HG03097 (cell line): ENCODE measurements at regions not wholly inside any gene's neighbourhood (a gene's known extent, or its start where the extent isn't known, plus 50 kb on each side); places are given as distances from the start of the nearest gene placed in this dataset.
"Not testable (repeated sequence)": the region's sequence is repeated elsewhere in the genome, so short reads cannot be mapped to it uniquely, and the experiment has no call there.

Experiments used
- ATAC-seq: cut with Tn5 transposase; IDR thresholded peaks from one replicate; pipeline ENCODE4 v1.9.1; 2021; ENCODE audit not compliant: unreplicated experiment, low FRiP score

GRCh38 chr16:29175411-29176153 is 190.7 kb downstream of the LAT start:
- ATAC-seq = not testable (repeated sequence)

GRCh38 chr16:29173371-29174305 is 188.8 kb downstream of the LAT start:
- not testable (repeated sequence) for ATAC-seq

GRCh38 chr16:29172098-29172724 is 187.4 kb downstream of the LAT start:
- ATAC-seq = not testable (repeated sequence)

- not testable (repeated sequence) for ATAC-seq
Measured at GRCh38 chr16:29171296-29171695, 186.4 kb downstream of the LAT start.

- not testable (repeated sequence) for ATAC-seq
Measured at GRCh38 chr16:29170393-29171119, 185.7 kb downstream of the LAT start.

GRCh38 chr16:29169295-29169994 is 184.6 kb downstream of the LAT start:
- not testable (repeated sequence) for ATAC-seq

- not testable (repeated sequence) for ATAC-seq
Measured at GRCh38 chr16:29168515-29169259, 183.8 kb downstream of the LAT start.

GRCh38 chr16:29164442-29165089 is 179.7 kb downstream of the LAT start:
- ATAC-seq = not testable (repeated sequence)

- ATAC-seq = not testable (repeated sequence)
Measured at GRCh38 chr16:29160171-29160570, 175.3 kb downstream of the LAT start.

GRCh38 chr16:29159603-29160002 is 174.8 kb downstream of the LAT start:
- ATAC-seq = not testable (repeated sequence)

GRCh38 chr16:29158785-29159184 is 173.9 kb downstream of the LAT start:
- ATAC-seq = no peak

- ATAC-seq = not testable (repeated sequence)
Measured at GRCh38 chr16:29158031-29158784, 173.4 kb downstream of the LAT start.

GRCh38 chr16:29157051-29157923 is 172.4 kb downstream of the LAT start:
- not testable (repeated sequence) for ATAC-seq

GRCh38 chr16:29156511-29156910 is 171.7 kb downstream of the LAT start:
- ATAC-seq = no peak

- ATAC-seq = not testable (repeated sequence)
Measured at GRCh38 chr16:29155866-29156200, 171.0 kb downstream of the LAT start.

GRCh38 chr16:29155131-29155865 is 170.4 kb downstream of the LAT start:
- ATAC-seq = not testable (repeated sequence)
